ENCODE measurements at regions not wholly inside any gene's neighbourhood (a gene's known extent, or its start where the extent isn't known, plus 50 kb on each side); places are given as distances from the start of the nearest gene placed in this dataset.

GRCh38 chr11:109864834-109865547 is 228.2 kb upstream of the ZC3H12C start:
- TF ChIP-seq CTCF (conservative IDR thresholded peaks at IDR 0.05): no peak
- no peak for TF ChIP-seq EZH2 (IDR thresholded peaks at IDR 0.05; ENCODE audit: low read depth)

Measured in PC-9 (cell line).